Naive thymus-derived CD4-positive, alpha-beta T cell (primary cell): ENCODE measurements at regions not wholly inside any gene's neighbourhood (a gene's known extent, or its start where the extent isn't known, plus 50 kb on each side); places are given as distances from the start of the nearest gene placed in this dataset.

Experiments
- ATAC-seq: fragments of 150-1000 bp; cut with Tn5 transposase; 2 replicates; pipeline ENCODE4 v1.10.0; 2021; ENCODE audit warnings: mild to moderate bottlenecking, moderate library complexity
- CTCF ChIA-PET: fragments of 350-600 bp; sonication (Branson Sonifier 250); formaldehyde crosslinking; loops from one replicate; lab custom pipeline; 2021; ENCODE audit warnings: antibody characterized with exemption; lab: Charles Lee
- POLR2A ChIA-PET: fragments of 350-600 bp; sonication (Branson Sonifier 250); formaldehyde crosslinking; loops from one replicate; lab custom pipeline; 2021; ENCODE audit warnings: antibody characterized with exemption, inconsistent platforms; lab: Charles Lee
- DNase-seq, 9 donors: peaks; one replicate each; pipeline versions ENCODE4 v3.0.0 to v3.0.0-alpha.2; 2020 to 2022; ENCODE audit warnings: mixed read lengths in 1 of 9
- H3K27ac ChIP-seq: one replicate; pipeline ENCODE4 v1.7.0; 2013; ENCODE audit warnings: mild to moderate bottlenecking, low read depth, low read length, moderate library complexity
- H3K27me3 ChIP-seq, 2 donors: one replicate each; pipeline ENCODE4 v1.7.0; 2013; ENCODE audit warnings: low read length in 2 of 2, mild to moderate bottlenecking in 2 of 2, moderate library complexity in 2 of 2; ENCODE audit not compliant: control insufficient read depth in 2 of 2, insufficient read depth in 2 of 2
- H3K36me3 ChIP-seq, 3 experiments: 1 replicate in 2 of 3; 2 replicates in 1 of 3; pipeline ENCODE4 v1.7.0; 2013; ENCODE audit warnings: low read length in 3 of 3, mild to moderate bottlenecking in 3 of 3, moderate library complexity in 1 of 3; ENCODE audit not compliant: insufficient read depth in 3 of 3, control insufficient read depth in 2 of 3
- H3K4me1 ChIP-seq, 2 donors: one replicate each; pipeline ENCODE4 v1.7.0; 2013; ENCODE audit warnings: low read length in 2 of 2, mild to moderate bottlenecking in 2 of 2, moderate library complexity in 1 of 2; ENCODE audit not compliant: control insufficient read depth in 2 of 2, insufficient read depth in 2 of 2
- H3K4me3 ChIP-seq: 2 replicates; pipeline ENCODE4 v1.7.0; 2013; ENCODE audit warnings: mild to moderate bottlenecking, low read length
- H3K9me3 ChIP-seq, 3 experiments: 1 replicate in 2 of 3; 2 replicates in 1 of 3; pipeline ENCODE4 v1.7.0; 2013; ENCODE audit warnings: low read length in 3 of 3; ENCODE audit not compliant: control insufficient read depth in 2 of 3
- H3K27ac Mint-ChIP-seq, 9 donors: one replicate each; pipeline ENCODE4 v1.8.0; 2020 to 2022; ENCODE audit warnings: mixed read lengths in 9 of 9, mild to moderate bottlenecking in 8 of 9, moderate library complexity in 5 of 9, inconsistent platforms in 2 of 9
- H3K27me3 Mint-ChIP-seq, 5 donors: one replicate each; pipeline ENCODE4 v1.8.0; 2021 to 2022; ENCODE audit warnings: mixed read lengths in 5 of 5, mild to moderate bottlenecking in 1 of 5
- H3K36me3 Mint-ChIP-seq, 5 donors: one replicate each; pipeline ENCODE4 v1.8.0; 2020 to 2022; ENCODE audit warnings: mixed read lengths in 5 of 5, mild to moderate bottlenecking in 3 of 5, inconsistent platforms in 1 of 5
- H3K4me1 Mint-ChIP-seq, 7 donors: one replicate each; pipeline ENCODE4 v1.8.0; 2020 to 2022; ENCODE audit warnings: mixed read lengths in 7 of 7, mild to moderate bottlenecking in 3 of 7, inconsistent platforms in 1 of 7
- H3K4me3 Mint-ChIP-seq, 10 donors: one replicate each; pipeline ENCODE4 v1.8.0; 2020 to 2022; ENCODE audit warnings: mild to moderate bottlenecking in 10 of 10, mixed read lengths in 10 of 10, moderate library complexity in 6 of 10, inconsistent platforms in 2 of 10
- H3K9me3 Mint-ChIP-seq, 11 donors: one replicate each; pipeline ENCODE4 v1.8.0; 2020 to 2022; ENCODE audit warnings: mixed read lengths in 11 of 11, mild to moderate bottlenecking in 4 of 11, inconsistent platforms in 1 of 11, moderate library complexity in 1 of 11
- intact Hi-C, 2 donors: fragments of 100-400 bp; cut with micrococcal nuclease; formaldehyde crosslinking; loops; one replicate each; pipeline ENCODE4 v1.15.1; 2023

DNA sequence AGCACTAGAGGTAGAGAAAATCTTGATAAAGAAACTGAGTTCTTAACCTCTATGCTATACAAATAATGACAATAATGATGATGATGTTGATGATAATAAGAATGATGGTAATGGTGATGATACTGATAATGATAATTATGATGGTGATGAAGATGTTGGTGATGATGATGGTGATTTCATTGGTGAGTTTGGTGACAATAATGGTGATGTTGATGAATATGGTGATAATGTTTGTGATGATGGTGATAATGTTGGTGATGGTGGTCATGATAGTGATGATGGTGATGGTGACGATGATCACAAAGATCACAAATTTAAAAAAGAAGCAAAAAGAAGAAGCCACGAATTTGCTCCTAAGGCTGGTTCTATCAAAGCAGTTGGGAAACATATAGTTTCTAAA lies 519.0 kb upstream of the C16orf82 start:
- Histone ChIP-seq H3K9me3 (no peaks in the 10 kb centered on the region), H3K4me3 (no peak overlapping the region), H3K36me3 (no peaks in the 10 kb centered on the region), H3K27ac (no peak overlapping the region), H3K4me1 (no peaks in the 10 kb centered on the region), H3K27me3 (no peaks in the 10 kb centered on the region)
- Mint-ChIP-seq H3K27ac (no peak overlapping the region), H3K9me3 (no peaks in the 10 kb centered on the region), H3K4me1 (peaks cover 0 to 2% (median 0%) of the 10 kb centered on the region in 7 donors), H3K36me3 (no peaks in the 10 kb centered on the region), H3K4me3 (no peak overlapping the region), H3K27me3 (peaks cover 4 to 39% (median 13%) of the 10 kb centered on the region in 5 donors)
- ATAC-seq (no peak), DNase-seq (no peak)
- CTCF ChIA-PET, result no interaction called here
- intact Hi-C loops, result no loop called here
- POLR2A ChIA-PET, result no interaction called here

- Histone ChIP-seq H3K27ac (no peak overlapping the region), H3K27me3 (no peaks in the 10 kb centered on the region), H3K4me1 (no peaks in the 10 kb centered on the region), H3K4me3 (no peak overlapping the region), H3K9me3 (no peaks in the 10 kb centered on the region), H3K36me3 (no peaks in the 10 kb centered on the region)
- Mint-ChIP-seq H3K9me3 (no peaks in the 10 kb centered on the region), H3K27ac (no peak overlapping the region), H3K4me1 (peaks cover 0 to 2% (median 0%) of the 10 kb centered on the region in 7 donors), H3K4me3 (no peak overlapping the region), H3K27me3 (peaks cover 4 to 52% (median 19%) of the 10 kb centered on the region in 5 donors), H3K36me3 (no peaks in the 10 kb centered on the region)
- ChIA-PET CTCF (no interaction called here), POLR2A (no interaction called here)
- intact Hi-C loops, result no loop called here
- DNase-seq, result no peak
- ATAC-seq, result no peak
Measured at GRCh38 chr16:26550111-26550610, 516.6 kb upstream of the C16orf82 start.

DNA sequence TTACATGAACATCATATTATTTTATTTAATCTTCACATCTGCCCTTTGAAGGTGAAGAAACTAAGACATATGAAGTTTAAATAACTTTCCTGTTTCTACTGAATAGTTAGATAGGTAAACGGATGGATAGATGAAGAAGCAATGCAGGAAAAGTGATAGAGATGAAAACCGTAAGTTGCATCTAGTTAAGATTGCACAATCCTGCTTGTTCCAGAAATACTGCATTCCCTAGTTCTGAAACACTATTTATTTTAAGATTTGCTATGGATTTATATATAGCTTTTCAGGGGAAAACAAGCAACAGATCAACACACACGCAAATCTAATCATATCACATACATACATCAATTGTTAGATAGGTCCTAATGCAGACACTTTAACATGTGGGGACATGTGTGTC lies 512.7 kb upstream of the C16orf82 start:
- no peaks in the 10 kb centered on the region for H3K36me3 ChIP-seq
- no peak overlapping the region for H3K27ac ChIP-seq
- Mint-ChIP-seq H3K9me3 (no peaks in the 10 kb centered on the region), H3K4me3 (no peak overlapping the region), H3K4me1 (peaks cover 0 to 2% (median 0%) of the 10 kb centered on the region in 7 donors), H3K36me3 (no peaks in the 10 kb centered on the region), H3K27me3 (peaks cover 4 to 73% (median 31%) of the 10 kb centered on the region in 5 donors), H3K27ac (no peak overlapping the region)
- ChIA-PET POLR2A (interaction anchor here (0.8 kb wide), 1 partner anchor 13 kb away, joined by 3 read pairs; no protein-coding TSS in a partner anchor), CTCF (no interaction called here)
- no peaks in the 10 kb centered on the region for H3K9me3 ChIP-seq
- H3K27me3 ChIP-seq, result no peaks in the 10 kb centered on the region
- H3K4me3 ChIP-seq, result no peak overlapping the region
- H3K4me1 ChIP-seq, result no peaks in the 10 kb centered on the region
- intact Hi-C loops, result no loop called here
- ATAC-seq (no peak), DNase-seq (no peak)

GRCh38 chr16:26561303-26561702 lies 505.4 kb upstream of the C16orf82 start:
- intact Hi-C loops, result no loop called here
- no peaks in the 10 kb centered on the region for H3K4me1 ChIP-seq
- ATAC-seq (no peak), DNase-seq (no peak)
- no peak overlapping the region for H3K4me3 ChIP-seq
- Mint-ChIP-seq H3K4me1 (no peaks in the 10 kb centered on the region), H3K27me3 (peaks cover 5 to 75% (median 30%) of the 10 kb centered on the region in 5 donors), H3K9me3 (peaks cover 0 to 4% (median 0%) of the 10 kb centered on the region in 11 donors), H3K36me3 (no peaks in the 10 kb centered on the region), H3K27ac (no peak overlapping the region), H3K4me3 (no peak overlapping the region)
- H3K36me3 ChIP-seq, result no peaks in the 10 kb centered on the region
- no peaks in the 10 kb centered on the region for H3K27me3 ChIP-seq
- ChIA-PET CTCF (no interaction called here), POLR2A (no interaction called here)
- no peaks in the 10 kb centered on the region for H3K9me3 ChIP-seq
- no peak overlapping the region for H3K27ac ChIP-seq

DNA sequence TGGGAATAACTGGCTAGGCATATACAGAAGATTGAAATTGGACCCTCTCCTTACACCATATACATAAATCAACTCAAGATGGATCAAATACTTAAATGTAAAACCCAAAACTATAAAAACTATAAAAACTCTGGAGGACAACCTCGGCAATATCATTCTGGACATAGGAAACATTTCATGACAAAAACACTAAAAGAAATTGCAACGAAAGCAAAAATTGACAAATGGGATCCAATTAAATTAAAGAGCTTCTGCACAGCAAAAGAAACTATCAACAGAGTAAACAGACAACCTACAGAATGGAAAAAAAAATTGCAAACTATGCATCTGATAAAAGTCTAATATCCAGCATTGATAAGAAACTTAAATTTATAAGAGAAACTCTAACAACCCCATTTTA lies 503.7 kb upstream of the C16orf82 start:
- no peaks in the 10 kb centered on the region for H3K36me3 ChIP-seq
- Mint-ChIP-seq H3K9me3 (peaks cover 0 to 4% (median 0%) of the 10 kb centered on the region in 11 donors), H3K4me3 (no peak overlapping the region), H3K27me3 (peaks cover 7 to 65% (median 27%) of the 10 kb centered on the region in 5 donors), H3K36me3 (no peaks in the 10 kb centered on the region), H3K27ac (no peak overlapping the region), H3K4me1 (no peaks in the 10 kb centered on the region)
- no peaks in the 10 kb centered on the region for H3K9me3 ChIP-seq
- POLR2A ChIA-PET, result no interaction called here
- no peak overlapping the region for H3K27ac ChIP-seq
- no peaks in the 10 kb centered on the region for H3K4me1 ChIP-seq
- CTCF ChIA-PET, result no interaction called here
- no peaks in the 10 kb centered on the region for H3K27me3 ChIP-seq
- intact Hi-C loops, result no loop called here
- H3K4me3 ChIP-seq, result no peak overlapping the region
- DNase-seq (no peak), ATAC-seq (no peak)

DNA sequence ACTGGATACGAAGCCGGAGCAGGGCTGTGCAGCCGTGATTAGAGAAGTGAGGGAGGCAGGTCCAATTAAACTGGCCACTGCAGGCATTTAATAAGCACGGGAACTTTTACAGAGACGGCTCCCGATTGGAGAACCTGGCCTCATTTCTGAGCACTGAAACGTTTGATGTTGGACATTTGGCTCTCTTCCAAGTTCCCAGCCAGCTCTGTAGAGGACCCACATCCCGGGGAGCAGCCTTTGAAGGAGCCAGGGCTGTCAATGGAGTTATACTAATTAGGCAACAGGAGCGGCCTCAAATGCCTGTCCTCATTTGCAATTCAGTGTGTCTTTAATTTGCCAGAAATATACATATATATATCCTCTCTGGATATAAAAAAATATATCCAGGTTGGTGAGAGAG lies 499.4 kb upstream of the C16orf82 start:
- H3K9me3 Mint-ChIP-seq, result no peaks in the 10 kb centered on the region
- H3K36me3 ChIP-seq, result no peaks in the 10 kb centered on the region
- ATAC-seq (no peak), DNase-seq (no peak)
- no peaks in the 10 kb centered on the region for H3K27me3 ChIP-seq
- no peak overlapping the region for H3K27ac Mint-ChIP-seq
- H3K4me3 ChIP-seq, result no peak overlapping the region
- intact Hi-C loops, result no loop called here
- no peaks in the 10 kb centered on the region for H3K36me3 Mint-ChIP-seq
- no peaks in the 10 kb centered on the region for H3K9me3 ChIP-seq
- no peak overlapping the region for H3K4me3 Mint-ChIP-seq
- POLR2A ChIA-PET, result no interaction called here
- H3K4me1 ChIP-seq, result no peaks in the 10 kb centered on the region
- H3K4me1 Mint-ChIP-seq, result peaks cover 0 to 11% (median 0%) of the 10 kb centered on the region in 7 donors
- H3K27me3 Mint-ChIP-seq, result peaks cover 7 to 31% (median 11%) of the 10 kb centered on the region in 5 donors
- H3K27ac ChIP-seq, result no peak overlapping the region
- CTCF ChIA-PET, result no interaction called here

GRCh38 chr16:26569793-26570192 lies 496.9 kb upstream of the C16orf82 start:
- Histone ChIP-seq H3K27me3 (no peaks in the 10 kb centered on the region), H3K4me1 (no peaks in the 10 kb centered on the region), H3K9me3 (no peaks in the 10 kb centered on the region), H3K27ac (no peak overlapping the region), H3K4me3 (no peak overlapping the region), H3K36me3 (no peaks in the 10 kb centered on the region)
- CTCF ChIA-PET, result no interaction called here
- POLR2A ChIA-PET, result no interaction called here
- peaks cover 5 to 16% (median 12%) of the 10 kb centered on the region in 5 donors for H3K27me3 Mint-ChIP-seq
- H3K27ac Mint-ChIP-seq, result peak overlapping the region in 2 of 9 donors; percentile 5 to 9
- H3K4me1 Mint-ChIP-seq, result peaks cover 0 to 13% (median 0%) of the 10 kb centered on the region in 7 donors
- no peak overlapping the region for H3K4me3 Mint-ChIP-seq
- peak in 1 of 9 donors; percentile 7 for DNase-seq
- no peak for ATAC-seq
- intact Hi-C loops, result loop anchor here in 1 of 2 donors (2.0 kb wide), 1 partner anchor 21 kb away; no protein-coding TSS in a partner anchor
- H3K9me3 Mint-ChIP-seq, result peaks cover 0 to 1% (median 0%) of the 10 kb centered on the region in 11 donors
- no peaks in the 10 kb centered on the region for H3K36me3 Mint-ChIP-seq
